ENCODE measurements at regions not wholly inside any gene's neighbourhood (a gene's known extent, or its start where the extent isn't known, plus 50 kb on each side); places are given as distances from the start of the nearest gene placed in this dataset.

- Histone ChIP-seq H3K4me3 (no peak overlapping the region), H3K9ac (ENCODE audit: insufficient read depth in 1 of 2, low read length in 2 of 2) (no peak overlapping the region), H3K9me3 (ENCODE audit: control insufficient read depth in 4 of 4, insufficient read depth in 3 of 4, low read length in 3 of 4) (no peaks in the 10 kb centered on the region), H3K36me3 (ENCODE audit: control insufficient read depth in 4 of 4, insufficient read depth in 4 of 4, low read length in 4 of 4) (no peaks in the 10 kb centered on the region), H3K27ac (ENCODE audit: low read depth in 1 of 2, low read length in 1 of 2) (no peak overlapping the region), H3K4me1 (ENCODE audit: control insufficient read depth in 5 of 5, insufficient read depth in 5 of 5, low read length in 5 of 5) (no peaks in the 10 kb centered on the region), H3K27me3 (ENCODE audit: control insufficient read depth in 3 of 3, insufficient read depth in 3 of 3, low read length in 2 of 3) (no peaks in the 10 kb centered on the region)
- ATAC-seq (ENCODE audit: insufficient read depth, low FRiP score) (no peak), DNase-seq (no peak)
- WGBS, 2 donors = 63 to 81% methylated on average over 2 of the region's 2 CpGs
- TF ChIP-seq, protein P1, sequence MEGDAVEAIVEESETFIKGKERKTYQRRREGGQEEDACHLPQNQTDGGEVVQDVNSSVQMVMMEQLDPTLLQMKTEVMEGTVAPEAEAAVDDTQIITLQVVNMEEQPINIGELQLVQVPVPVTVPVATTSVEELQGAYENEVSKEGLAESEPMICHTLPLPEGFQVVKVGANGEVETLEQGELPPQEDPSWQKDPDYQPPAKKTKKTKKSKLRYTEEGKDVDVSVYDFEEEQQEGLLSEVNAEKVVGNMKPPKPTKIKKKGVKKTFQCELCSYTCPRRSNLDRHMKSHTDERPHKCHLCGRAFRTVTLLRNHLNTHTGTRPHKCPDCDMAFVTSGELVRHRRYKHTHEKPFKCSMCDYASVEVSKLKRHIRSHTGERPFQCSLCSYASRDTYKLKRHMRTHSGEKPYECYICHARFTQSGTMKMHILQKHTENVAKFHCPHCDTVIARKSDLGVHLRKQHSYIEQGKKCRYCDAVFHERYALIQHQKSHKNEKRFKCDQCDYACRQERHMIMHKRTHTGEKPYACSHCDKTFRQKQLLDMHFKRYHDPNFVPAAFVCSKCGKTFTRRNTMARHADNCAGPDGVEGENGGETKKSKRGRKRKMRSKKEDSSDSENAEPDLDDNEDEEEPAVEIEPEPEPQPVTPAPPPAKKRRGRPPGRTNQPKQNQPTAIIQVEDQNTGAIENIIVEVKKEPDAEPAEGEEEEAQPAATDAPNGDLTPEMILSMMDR (IDR thresholded peaks at IDR 0.05; ENCODE audit: control extremely low read depth, extremely low read depth) = no peak
Observed at GRCh38 chr5:144659634-144660227, 489.1 kb downstream of the KCTD16 start.

- DNase-seq (no peak), ATAC-seq (ENCODE audit: insufficient read depth, low FRiP score) (no peak)
- no peaks in the 10 kb centered on the region for H3K27me3 ChIP-seq (ENCODE audit: control insufficient read depth in 3 of 3, insufficient read depth in 3 of 3, low read length in 2 of 3)
- no peak overlapping the region for H3K9ac ChIP-seq (ENCODE audit: insufficient read depth in 1 of 2, low read length in 2 of 2)
- H3K4me1 ChIP-seq (ENCODE audit: control insufficient read depth in 5 of 5, insufficient read depth in 5 of 5, low read length in 5 of 5) = no peaks in the 10 kb centered on the region
- no peak overlapping the region for H3K27ac ChIP-seq (ENCODE audit: low read depth in 1 of 2, low read length in 1 of 2)
- TF ChIP-seq, protein P1 (IDR thresholded peaks at IDR 0.05; ENCODE audit: control extremely low read depth, extremely low read depth) = no peak
- H3K9me3 ChIP-seq (ENCODE audit: control insufficient read depth in 4 of 4, insufficient read depth in 3 of 4, low read length in 3 of 4) = no peaks in the 10 kb centered on the region
- no peak overlapping the region for H3K4me3 ChIP-seq
- 83 to 84% methylated on average over 3 of the region's 3 CpGs for WGBS, 2 donors
- H3K36me3 ChIP-seq (ENCODE audit: control insufficient read depth in 4 of 4, insufficient read depth in 4 of 4, low read length in 4 of 4) = no peaks in the 10 kb centered on the region
Observed at GRCh38 chr5:144644317-144644716, 473.6 kb downstream of the KCTD16 start.

DNA sequence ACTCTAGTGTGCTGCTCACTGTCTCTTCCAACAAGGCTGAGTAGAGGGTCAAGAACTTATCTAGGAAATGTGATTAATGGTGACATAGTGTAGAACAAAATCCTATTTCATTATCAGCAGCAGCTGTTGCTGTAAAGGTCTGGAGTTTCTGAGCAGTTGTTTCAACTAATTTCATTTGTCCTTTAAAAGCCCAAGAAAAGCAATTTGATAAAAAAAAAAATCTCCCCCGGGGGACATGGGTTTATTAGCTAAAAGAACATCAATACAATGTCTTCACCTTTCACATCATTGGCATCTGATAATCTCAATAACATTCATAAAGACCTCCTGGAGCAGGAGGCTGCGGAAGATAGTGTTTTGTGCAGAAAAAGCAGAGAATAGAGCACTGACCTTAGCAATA lies 468.1 kb downstream of the KCTD16 start:
- 55 to 64% methylated on average over 2 of the region's 2 CpGs for WGBS, 2 donors
- no peak overlapping the region for H3K9ac ChIP-seq (ENCODE audit: insufficient read depth in 1 of 2, low read length in 2 of 2)
- H3K36me3 ChIP-seq (ENCODE audit: control insufficient read depth in 4 of 4, insufficient read depth in 4 of 4, low read length in 4 of 4) = no peaks in the 10 kb centered on the region
- TF ChIP-seq, protein P1 (IDR thresholded peaks at IDR 0.05; ENCODE audit: control extremely low read depth, extremely low read depth) = no peak
- no peak overlapping the region for H3K27ac ChIP-seq (ENCODE audit: low read depth in 1 of 2, low read length in 1 of 2)
- no peaks in the 10 kb centered on the region for H3K4me1 ChIP-seq (ENCODE audit: control insufficient read depth in 5 of 5, insufficient read depth in 5 of 5, low read length in 5 of 5)
- DNase-seq (no peak), ATAC-seq (ENCODE audit: insufficient read depth, low FRiP score) (no peak)
- H3K4me3 ChIP-seq = no peak overlapping the region
- no peaks in the 10 kb centered on the region for H3K9me3 ChIP-seq (ENCODE audit: control insufficient read depth in 4 of 4, insufficient read depth in 3 of 4, low read length in 3 of 4)
- no peaks in the 10 kb centered on the region for H3K27me3 ChIP-seq (ENCODE audit: control insufficient read depth in 3 of 3, insufficient read depth in 3 of 3, low read length in 2 of 3)

- ATAC-seq (ENCODE audit: insufficient read depth, low FRiP score) (no peak), DNase-seq (no peak)
- Histone ChIP-seq H3K4me1 (ENCODE audit: control insufficient read depth in 5 of 5, insufficient read depth in 5 of 5, low read length in 5 of 5) (no peaks in the 10 kb centered on the region), H3K27ac (ENCODE audit: low read depth in 1 of 2, low read length in 1 of 2) (no peak overlapping the region), H3K9ac (ENCODE audit: insufficient read depth in 1 of 2, low read length in 2 of 2) (no peak overlapping the region), H3K9me3 (ENCODE audit: control insufficient read depth in 4 of 4, insufficient read depth in 3 of 4, low read length in 3 of 4) (peaks cover 0 to 18% (median 10%) of the 10 kb centered on the region in 4 donors), H3K36me3 (ENCODE audit: control insufficient read depth in 4 of 4, insufficient read depth in 4 of 4, low read length in 4 of 4) (no peaks in the 10 kb centered on the region), H3K4me3 (no peak overlapping the region), H3K27me3 (ENCODE audit: control insufficient read depth in 3 of 3, insufficient read depth in 3 of 3, low read length in 2 of 3) (no peaks in the 10 kb centered on the region)
- TF ChIP-seq, protein P1 (IDR thresholded peaks at IDR 0.05; ENCODE audit: control extremely low read depth, extremely low read depth) = no peak
- 86 to 89% methylated on average over 2 of the region's 2 CpGs for WGBS, 2 donors
Observed at GRCh38 chr5:144634138-144634537, 463.5 kb downstream of the KCTD16 start.

All from lung (tissue), 11 donors.